ENCODE measurements at regions not wholly inside any gene's neighbourhood (a gene's known extent, or its start where the extent isn't known, plus 50 kb on each side); places are given as distances from the start of the nearest gene placed in this dataset.

DNA sequence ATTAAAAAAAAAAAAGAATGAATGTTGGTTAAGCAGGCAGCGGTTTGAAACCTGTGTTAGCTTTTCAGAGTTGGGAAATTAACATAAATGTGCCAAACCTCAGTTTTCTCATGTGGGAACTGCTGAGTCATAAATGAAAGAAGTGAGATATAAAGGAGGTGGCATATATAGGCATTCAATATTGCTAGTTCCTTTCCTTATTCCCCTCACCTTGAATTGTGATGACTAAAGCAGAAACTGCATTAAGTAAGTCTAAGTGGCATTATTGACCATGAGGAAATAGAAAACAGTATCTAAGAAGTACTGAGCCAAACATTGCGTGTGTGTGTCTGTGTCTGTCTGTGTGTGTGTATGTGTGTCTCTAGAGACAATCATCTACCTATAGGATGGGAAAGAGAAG is 691.2 kb downstream of the TLR4 start:
- Histone ChIP-seq H3K27me3 (ENCODE audit: insufficient read depth, low read length, poor library complexity, severe bottlenecking) (no peaks in the 10 kb centered on the region), H3F3A (ENCODE audit: low read depth) (no peaks in the 10 kb centered on the region), H3K79me2 (ENCODE audit: insufficient read depth, low read length) (no peaks in the 10 kb centered on the region), H3K9ac (ENCODE audit: low read depth, low read length, poor library complexity, severe bottlenecking) (no peak overlapping the region), H3K36me3 (ENCODE audit: insufficient read depth, low read length) (no peaks in the 10 kb centered on the region), H3K9me3 (ENCODE audit: insufficient read depth, low read depth, low read length) (no peaks in the 10 kb centered on the region), H2AFZ (ENCODE audit: low read length) (no peak overlapping the region), H3K4me1 (ENCODE audit: insufficient read depth, low read length, poor library complexity, severe bottlenecking) (no peaks in the 10 kb centered on the region), H3K4me3 (ENCODE audit: low read length, poor library complexity, severe bottlenecking) (no peak overlapping the region), H3K4me2 (ENCODE audit: low read depth, low read length, poor library complexity, severe bottlenecking) (no peak overlapping the region), H4K20me1 (ENCODE audit: insufficient read depth, low read length, poor library complexity, severe bottlenecking) (no peaks in the 10 kb centered on the region), H3K9me2 (replicated peaks; ENCODE audit: low read depth, low read length) (no peaks in the 10 kb centered on the region)
- TF ChIP-seq CTCF (conservative IDR thresholded peaks at IDR 0.05; ENCODE audit: low read length) (no peak), EZH2phosphoT487 (IDR thresholded peaks at IDR 0.05; ENCODE audit: borderline replicate concordance) (no peak)

DNA sequence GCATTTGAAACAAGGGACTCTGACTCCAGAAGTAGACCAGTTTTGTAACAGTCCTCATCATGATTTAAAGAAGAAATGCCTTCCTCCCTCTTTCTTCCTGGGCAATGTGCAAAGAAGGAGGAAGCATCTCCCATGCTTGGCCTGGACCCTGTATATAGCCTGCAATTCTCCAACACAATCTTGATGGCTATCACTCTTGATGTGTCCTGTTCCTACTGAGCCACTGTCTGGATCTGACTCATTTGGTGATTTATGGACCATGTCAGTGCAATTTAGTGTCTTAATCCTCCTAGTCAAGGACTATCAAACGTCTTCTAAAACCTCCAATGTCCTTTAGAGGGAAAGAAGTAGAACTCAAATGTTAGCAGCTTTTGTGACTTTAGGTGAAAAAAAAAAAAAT is 697.3 kb downstream of the TLR4 start:
- H3K4me2 ChIP-seq (ENCODE audit: low read depth, low read length, poor library complexity, severe bottlenecking) = no peak overlapping the region
- no peaks in the 10 kb centered on the region for H3K79me2 ChIP-seq (ENCODE audit: insufficient read depth, low read length)
- H3K4me1 ChIP-seq (ENCODE audit: insufficient read depth, low read length, poor library complexity, severe bottlenecking) = no peaks in the 10 kb centered on the region
- H3K36me3 ChIP-seq (ENCODE audit: insufficient read depth, low read length) = no peaks in the 10 kb centered on the region
- no peaks in the 10 kb centered on the region for H3F3A ChIP-seq (ENCODE audit: low read depth)
- H3K9me3 ChIP-seq (ENCODE audit: insufficient read depth, low read depth, low read length) = no peaks in the 10 kb centered on the region
- no peaks in the 10 kb centered on the region for H4K20me1 ChIP-seq (ENCODE audit: insufficient read depth, low read length, poor library complexity, severe bottlenecking)
- H3K27me3 ChIP-seq (ENCODE audit: insufficient read depth, low read length, poor library complexity, severe bottlenecking) = no peaks in the 10 kb centered on the region
- H3K9me2 ChIP-seq (replicated peaks; ENCODE audit: low read depth, low read length) = no peaks in the 10 kb centered on the region
- H3K4me3 ChIP-seq (ENCODE audit: low read length, poor library complexity, severe bottlenecking) = no peak overlapping the region
- no peak overlapping the region for H2AFZ ChIP-seq (ENCODE audit: low read length)
- TF ChIP-seq CTCF (conservative IDR thresholded peaks at IDR 0.05; ENCODE audit: low read length) = no peak
- no peak for TF ChIP-seq EZH2phosphoT487 (IDR thresholded peaks at IDR 0.05; ENCODE audit: borderline replicate concordance)
- H3K9ac ChIP-seq (ENCODE audit: low read depth, low read length, poor library complexity, severe bottlenecking) = no peak overlapping the region

DNA sequence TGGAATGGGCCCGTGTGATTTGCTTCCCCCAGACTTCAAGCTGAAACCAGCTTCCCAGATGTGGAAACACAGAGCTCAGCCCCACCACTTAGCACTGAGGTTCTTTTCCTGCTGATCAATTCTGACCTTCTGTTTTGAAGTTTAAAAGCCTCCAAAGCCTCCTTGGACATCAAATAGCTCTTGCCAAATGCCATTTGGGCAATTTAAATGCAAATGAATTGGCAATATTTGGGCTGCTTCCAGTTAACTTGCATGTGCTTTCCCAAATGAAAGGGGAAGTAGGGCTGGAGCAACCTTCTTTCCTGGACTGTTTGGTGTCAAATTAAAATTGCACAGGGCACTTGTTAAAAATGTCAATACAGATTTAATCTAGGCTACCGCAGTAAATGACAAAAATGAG is 710.5 kb downstream of the TLR4 start:
- Histone ChIP-seq H3K4me3 (ENCODE audit: low read length, poor library complexity, severe bottlenecking) (no peak overlapping the region), H3K27me3 (ENCODE audit: insufficient read depth, low read length, poor library complexity, severe bottlenecking) (no peaks in the 10 kb centered on the region), H2AFZ (ENCODE audit: low read length) (no peak overlapping the region), H3F3A (ENCODE audit: low read depth) (no peaks in the 10 kb centered on the region), H3K79me2 (ENCODE audit: insufficient read depth, low read length) (no peaks in the 10 kb centered on the region), H3K4me1 (ENCODE audit: insufficient read depth, low read length, poor library complexity, severe bottlenecking) (no peaks in the 10 kb centered on the region), H3K9me2 (replicated peaks; ENCODE audit: low read depth, low read length) (no peaks in the 10 kb centered on the region), H4K20me1 (ENCODE audit: insufficient read depth, low read length, poor library complexity, severe bottlenecking) (no peaks in the 10 kb centered on the region), H3K9ac (ENCODE audit: low read depth, low read length, poor library complexity, severe bottlenecking) (no peak overlapping the region), H3K36me3 (ENCODE audit: insufficient read depth, low read length) (no peaks in the 10 kb centered on the region), H3K4me2 (ENCODE audit: low read depth, low read length, poor library complexity, severe bottlenecking) (no peak overlapping the region), H3K9me3 (ENCODE audit: insufficient read depth, low read depth, low read length) (no peaks in the 10 kb centered on the region)
- TF ChIP-seq EZH2phosphoT487 (IDR thresholded peaks at IDR 0.05; ENCODE audit: borderline replicate concordance) (no peak), CTCF (conservative IDR thresholded peaks at IDR 0.05; ENCODE audit: low read length) (no peak)
